GM21825 (cell line): ENCODE measurements at regions not wholly inside any gene's neighbourhood (a gene's known extent, or its start where the extent isn't known, plus 50 kb on each side); places are given as distances from the start of the nearest gene placed in this dataset.
A peak's percentile ranks its signal among the peaks of the same experiment; 100 is the strongest.

Experiments used
- ATAC-seq: cut with Tn5 transposase; IDR thresholded peaks from one replicate; pipeline ENCODE4 v1.9.1; 2021; ENCODE audit warnings: mild to moderate bottlenecking, moderate library complexity; ENCODE audit not compliant: unreplicated experiment

DNA sequence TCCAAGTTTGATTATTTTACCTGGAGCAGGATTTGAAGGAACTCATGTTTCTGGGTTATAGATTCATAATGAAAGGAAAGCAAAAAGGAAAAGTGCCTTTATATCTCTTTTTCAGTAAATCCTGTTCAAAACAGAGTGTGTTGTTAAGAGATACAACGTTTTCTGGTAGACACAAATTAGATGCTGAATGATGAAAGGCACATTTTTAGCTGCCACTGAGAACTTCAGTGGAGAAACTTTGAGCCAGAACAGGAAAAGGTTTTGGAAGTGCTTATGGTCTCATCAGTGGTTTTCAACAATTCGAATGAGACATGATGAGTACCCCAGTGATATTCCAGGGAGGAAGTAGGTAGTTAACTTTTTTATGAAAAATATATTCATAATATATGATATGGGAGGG, 338.0 kb upstream of the C1orf87 start:
- no peak for ATAC-seq

DNA sequence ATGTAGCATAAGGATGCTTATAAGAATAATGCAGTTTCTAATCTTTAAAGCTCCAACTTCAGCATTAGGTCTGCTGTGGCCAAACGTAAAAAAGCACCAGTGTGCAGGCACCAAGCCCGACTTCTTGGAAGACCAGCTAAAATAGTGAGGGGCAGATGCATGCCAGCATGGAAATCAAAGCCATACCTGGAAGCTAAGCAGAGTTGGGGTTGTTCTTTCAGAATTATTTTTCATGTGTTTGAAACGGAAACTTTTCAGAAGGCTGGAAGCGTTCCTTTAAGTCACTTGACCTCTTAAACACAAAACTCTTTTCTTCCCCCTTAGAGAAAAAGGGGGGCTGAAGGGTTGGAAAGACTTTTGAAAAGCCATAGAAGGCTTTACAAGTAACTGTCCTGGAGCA, 329.2 kb upstream of the C1orf87 start:
- no peak for ATAC-seq

DNA sequence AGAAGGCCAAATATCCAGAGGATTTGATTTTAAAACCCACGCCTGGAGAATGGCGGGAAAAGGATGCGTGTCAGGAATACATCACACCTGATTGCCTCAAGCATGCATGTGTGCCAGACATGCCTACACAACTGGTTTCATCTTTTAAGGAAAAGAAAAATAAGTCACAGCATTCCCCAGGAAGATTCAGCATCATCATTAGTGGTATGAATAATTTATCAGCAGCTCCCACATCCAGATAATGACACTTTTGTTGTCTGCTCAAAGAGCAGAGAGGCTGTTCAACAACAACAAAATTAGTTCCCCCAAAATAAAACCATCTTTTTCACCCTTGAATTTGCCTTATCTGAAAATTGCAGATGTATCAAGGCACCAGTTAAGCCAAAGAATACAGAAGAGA, 328.6 kb upstream of the C1orf87 start:
- ATAC-seq, result no peak

DNA sequence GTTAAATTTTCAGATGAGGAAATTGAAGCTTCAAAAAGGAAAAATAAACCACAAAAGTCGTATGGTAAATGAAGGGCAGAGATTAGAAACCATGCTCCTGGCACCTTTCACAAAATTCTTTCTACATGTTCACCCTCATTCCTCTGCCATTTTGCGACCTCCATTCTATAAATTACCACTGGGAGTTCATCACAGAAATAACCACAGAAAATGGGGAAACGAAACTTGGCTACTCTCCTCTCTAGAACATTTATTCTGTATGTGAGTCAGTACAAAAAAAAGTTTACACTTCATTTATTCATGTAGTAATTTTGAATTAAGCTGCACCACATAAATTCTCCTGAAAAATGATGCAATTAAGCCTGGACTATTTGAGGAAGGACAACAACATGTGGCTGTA, 320.9 kb upstream of the C1orf87 start:
- peak; percentile 45 for ATAC-seq

DNA sequence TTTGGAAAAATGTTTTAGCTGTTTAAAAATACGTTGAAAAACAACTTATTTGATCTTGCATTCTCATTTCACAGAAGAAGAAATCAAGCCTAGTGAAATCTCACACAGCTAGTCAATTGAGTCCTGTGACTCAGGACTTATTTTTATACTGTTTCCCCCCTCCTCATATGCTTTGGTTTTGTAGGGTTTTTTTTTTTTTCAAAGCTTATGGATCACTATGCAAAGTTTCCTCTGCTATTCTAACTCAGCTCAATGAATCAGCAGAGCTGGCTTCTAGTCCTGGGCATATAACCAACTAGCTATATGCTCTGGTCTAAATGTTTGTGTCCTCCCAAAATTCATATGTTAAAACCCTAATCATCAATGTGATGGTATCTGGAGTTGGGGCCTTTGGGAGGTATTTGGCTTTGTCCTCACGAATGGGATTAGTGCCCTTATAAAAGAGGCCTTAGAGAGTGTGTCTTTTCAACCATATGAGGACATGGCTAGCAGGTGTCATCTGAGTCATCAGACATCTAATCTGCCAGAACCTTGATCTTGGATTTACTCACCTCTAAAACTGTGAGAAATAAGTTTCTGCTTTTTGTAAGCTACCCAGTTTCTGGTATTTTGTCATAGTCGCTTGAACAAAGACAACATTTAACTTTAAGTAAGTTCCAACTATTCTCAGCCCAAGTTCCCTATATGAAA, 317.2 kb upstream of the C1orf87 start:
- ATAC-seq, result peak; percentile 62

GRCh38 chr1:60388092-60388987, 314.8 kb upstream of the C1orf87 start:
- no peak for ATAC-seq

GRCh38 chr1:60387175-60387574, 313.6 kb upstream of the C1orf87 start:
- ATAC-seq, result no peak

GRCh38 chr1:60386249-60386648, 312.7 kb upstream of the C1orf87 start:
- ATAC-seq, result no peak

DNA sequence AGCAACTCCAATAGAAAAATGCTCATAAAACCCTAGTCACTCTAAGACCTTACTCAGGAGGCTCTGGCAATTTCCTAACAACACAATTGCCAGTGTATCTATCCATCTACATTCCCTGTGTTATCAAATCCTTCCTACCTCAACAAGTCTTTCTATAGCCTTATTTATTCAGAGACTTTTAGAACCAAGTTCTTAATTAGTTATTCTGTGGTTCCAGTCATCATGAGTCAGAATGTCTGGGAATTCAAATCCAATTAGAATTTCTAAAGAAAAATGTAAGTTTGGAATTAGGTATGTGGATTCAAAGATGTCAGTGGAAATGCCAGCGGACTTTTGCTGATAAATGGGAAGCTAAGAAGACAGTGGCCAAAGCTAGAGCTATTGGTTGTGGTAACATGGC, 302.6 kb upstream of the C1orf87 start:
- no peak for ATAC-seq

DNA sequence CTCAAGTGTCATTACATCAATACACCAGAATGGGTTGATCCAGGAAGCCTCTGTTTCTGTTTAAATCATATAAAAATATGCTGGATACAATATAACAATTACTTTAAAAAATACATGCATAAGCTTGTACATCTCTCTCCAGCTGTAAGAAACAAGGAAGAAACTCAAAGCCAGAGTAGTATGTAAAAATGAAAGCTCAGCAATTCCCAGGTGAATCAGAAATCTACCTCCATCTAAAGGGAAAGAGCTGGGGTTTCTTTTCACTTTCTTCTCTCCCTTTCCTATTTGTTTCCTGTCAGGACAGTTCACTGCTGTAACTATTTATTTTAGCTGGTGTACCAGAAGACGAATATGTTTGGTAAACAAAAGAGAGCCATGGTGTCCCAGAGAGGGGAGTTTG, 301.0 kb upstream of the C1orf87 start:
- ATAC-seq, result no peak

DNA sequence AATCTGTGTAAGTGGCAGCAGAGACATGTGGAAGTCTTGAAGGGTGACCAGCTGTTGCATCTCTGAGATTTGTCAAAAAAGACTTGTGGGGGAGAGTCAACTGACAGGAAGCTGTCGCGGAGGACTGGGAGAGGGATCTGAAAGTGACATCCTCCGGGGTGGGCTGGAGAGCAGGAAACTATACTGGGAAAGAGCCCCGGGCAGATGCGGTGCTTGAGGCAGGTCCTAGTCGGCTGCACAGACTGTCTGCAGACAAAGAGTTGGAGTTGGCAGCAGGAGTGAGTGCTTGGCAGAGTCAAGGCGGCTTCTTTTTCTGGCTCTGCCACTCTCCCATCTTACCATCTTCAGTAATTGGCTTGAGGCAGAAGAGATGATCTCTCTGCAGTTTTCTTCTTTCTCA, 294.0 kb upstream of the C1orf87 start:
- ATAC-seq, result no peak

- no peak for ATAC-seq
These were observed 285.9 kb upstream of the C1orf87 start for GRCh38 chr1:60359431-60359830.

GRCh38 chr1:60350531-60350930, 277.0 kb upstream of the C1orf87 start:
- no peak for ATAC-seq

DNA sequence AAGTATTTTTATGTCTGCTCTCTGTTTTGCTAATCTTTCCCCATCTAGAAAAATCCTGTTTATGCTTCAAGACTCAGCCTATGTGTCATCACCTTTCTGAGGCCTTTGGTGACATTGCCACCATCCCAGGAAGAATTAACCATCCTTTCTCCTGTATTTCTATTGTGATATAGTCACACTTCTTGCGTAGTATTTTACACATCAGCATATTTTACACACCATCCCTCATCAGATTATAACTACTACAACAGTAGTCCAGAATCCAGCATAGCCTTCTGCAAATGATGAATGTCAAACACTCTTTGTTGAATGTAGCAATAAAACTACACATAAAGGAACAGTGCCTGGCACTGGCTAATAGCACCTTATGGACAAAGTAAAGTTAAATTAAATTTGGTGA, 275.3 kb upstream of the C1orf87 start:
- no peak for ATAC-seq

DNA sequence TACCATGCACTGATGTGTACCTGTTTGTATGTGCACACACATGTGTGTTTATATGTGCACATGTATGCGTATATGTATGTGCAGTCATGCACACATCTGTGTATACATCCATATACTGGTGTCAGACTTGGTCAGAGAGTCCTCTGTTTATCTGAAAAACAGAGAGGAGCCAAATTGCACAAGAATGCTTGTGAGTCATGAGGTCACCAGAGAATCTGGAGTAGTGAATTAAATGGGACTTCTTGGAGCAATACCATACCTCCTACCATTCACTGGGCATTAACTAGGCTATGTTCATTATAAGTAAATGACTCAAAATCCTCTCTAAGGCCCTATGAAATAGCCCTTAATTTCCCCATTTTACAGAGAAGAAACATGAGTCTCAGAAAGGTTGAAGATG, 272.1 kb upstream of the C1orf87 start:
- ATAC-seq, result no peak

- no peak for ATAC-seq
These were observed 271.5 kb upstream of the C1orf87 start for GRCh38 chr1:60345049-60345448.

- ATAC-seq, result no peak
These were observed 270.2 kb upstream of the C1orf87 start for GRCh38 chr1:60343736-60344135.

DNA sequence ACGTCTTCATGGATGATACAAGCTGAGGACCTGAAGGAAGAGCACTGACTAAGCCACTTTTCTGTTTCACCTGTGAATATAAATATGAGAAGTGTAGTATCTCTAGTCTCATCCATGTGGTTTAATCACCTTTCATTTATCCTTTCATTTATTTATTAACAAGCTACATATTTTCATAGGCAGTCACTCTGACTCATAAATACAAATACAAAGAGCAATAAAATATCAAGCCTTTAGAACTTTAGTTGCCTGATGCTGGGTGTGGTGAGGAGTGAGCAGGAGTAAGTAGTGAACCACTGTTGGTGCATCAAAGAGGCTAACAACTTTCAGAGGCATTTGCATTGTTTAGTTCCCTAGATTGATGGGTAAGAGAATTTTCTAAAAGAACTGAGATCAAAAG, 269.0 kb upstream of the C1orf87 start:
- no peak for ATAC-seq

DNA sequence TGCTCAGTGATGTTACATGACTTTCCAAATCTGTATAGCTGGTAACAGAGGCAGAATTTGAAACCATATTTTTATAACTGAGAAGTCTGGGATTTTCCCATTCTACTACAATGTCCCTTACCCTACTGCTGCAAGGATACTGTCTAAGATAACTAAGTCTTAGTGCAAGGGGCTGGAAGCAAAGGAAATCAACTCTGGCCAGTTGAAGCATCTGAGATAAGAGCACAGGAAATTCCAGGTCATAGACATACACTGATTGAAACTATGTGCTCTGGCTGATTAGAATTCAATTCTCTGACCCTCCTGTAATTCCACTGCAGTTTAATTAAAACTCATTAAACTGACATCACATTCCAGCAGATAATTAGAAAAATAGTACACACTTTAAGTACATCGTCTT, 267.7 kb upstream of the C1orf87 start:
- no peak for ATAC-seq

DNA sequence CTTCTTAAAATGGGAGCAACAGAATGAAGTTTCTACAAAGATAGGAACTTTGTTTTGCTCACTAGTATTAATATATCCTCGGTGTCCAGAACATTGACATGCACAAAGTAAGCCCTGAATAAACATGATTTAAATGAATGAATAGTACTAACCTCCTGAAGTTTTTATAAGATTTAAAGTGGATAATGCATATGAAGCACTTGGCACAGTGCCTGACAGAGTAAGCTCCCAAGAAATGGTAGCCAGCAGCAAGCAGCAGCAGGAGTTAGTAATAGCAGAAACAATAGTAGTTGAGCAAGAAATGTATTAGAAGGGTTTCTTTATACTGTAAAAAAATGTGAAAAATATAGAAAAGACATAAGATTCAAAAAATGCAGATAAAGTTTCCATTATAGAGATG, 258.1 kb upstream of the C1orf87 start:
- no peak for ATAC-seq

DNA sequence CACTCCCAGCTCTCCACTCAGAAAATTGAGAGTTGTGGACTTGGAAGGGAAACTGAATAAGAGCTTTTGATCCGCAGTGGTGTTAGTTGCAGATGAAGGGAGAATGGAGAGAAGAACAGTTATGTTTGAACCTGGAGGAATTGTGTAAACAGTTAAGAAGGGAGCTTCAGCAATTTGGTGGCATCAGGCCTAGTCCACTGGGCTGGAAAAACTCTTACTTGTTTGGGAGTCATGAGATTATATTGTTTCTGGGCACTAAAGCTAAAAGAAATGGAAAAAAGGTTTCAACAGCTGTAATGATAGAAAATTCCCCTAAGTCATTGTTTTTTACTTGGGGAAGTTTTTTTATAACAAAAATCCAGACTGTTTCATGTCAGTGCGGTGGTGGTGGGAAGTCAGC, 256.1 kb upstream of the C1orf87 start:
- ATAC-seq, result no peak

- ATAC-seq, result no peak
These were observed 238.3 kb upstream of the C1orf87 start for GRCh38 chr1:60311838-60312237.
